Adrenal gland (tissue), 9 donors: ENCODE measurements at regions not wholly inside any gene's neighbourhood (a gene's known extent, or its start where the extent isn't known, plus 50 kb on each side); places are given as distances from the start of the nearest gene placed in this dataset.
A peak's percentile ranks its signal among the peaks of the same experiment; 100 is the strongest.

Experiments
- DNase-seq, 7 donors: peaks; one replicate each; pipeline ENCODE4 v3.0.0-alpha.2; 2019 to 2020
- H3K27ac ChIP-seq, 5 donors: fragments of 200-600 bp; sonication (generic) in 4 of 5; 1 replicate in 3 of 5; 2 replicates in 2 of 5; pipeline versions ENCODE4 v1.5.1 to v1.8.0; 2016 to 2020; ENCODE audit warnings: mild to moderate bottlenecking in 1 of 5
- H3K27me3 ChIP-seq: fragments of 200-600 bp; 2 replicates; pipeline ENCODE4 v1.8.0; 2021
- H3K36me3 ChIP-seq, 2 donors: fragments of 200-600 bp; replicated peaks in 1 of 2; 1 replicate in 1 of 2; 2 replicates in 1 of 2; pipeline versions ENCODE4 v1.5.1 to v1.8.0; 2018 to 2022
- H3K4me1 ChIP-seq, 2 donors: fragments of 200-600 bp; replicated peaks in 1 of 2; 1 replicate in 1 of 2; 2 replicates in 1 of 2; pipeline versions ENCODE4 v1.5.1 to v1.8.0; 2018 to 2021
- H3K4me3 ChIP-seq, 4 donors: fragments of 200-600 bp; sonication (generic) in 3 of 4; one replicate each; pipeline ENCODE4 v1.5.1; 2016 to 2018
- H3K9me3 ChIP-seq, 3 donors: fragments of 200-600 bp; sonication (generic) in 1 of 3; replicated peaks in 1 of 3; 1 replicate in 2 of 3; 2 replicates in 1 of 3; pipeline versions ENCODE4 v1.5.1 to v1.8.0; 2016 to 2021
- CTCF ChIP-seq, 6 experiments: fragments of 450-650 bp in 4 of 6; fragments of 200-600 bp in 2 of 6; sonication (generic) in 1 of 6; IDR thresholded peaks; 1 replicate in 5 of 6; 2 replicates in 1 of 6; pipeline versions ENCODE4 v1.5.1 to v1.8.0; 2016 to 2021; ENCODE audit warnings: antibody characterized with exemption in 6 of 6, mild to moderate bottlenecking in 2 of 6, moderate library complexity in 1 of 6
- POLR2A ChIP-seq, 2 donors: fragments of 450-650 bp; IDR thresholded peaks; one replicate each; pipeline ENCODE4 v1.6.1; 2017; ENCODE audit warnings: antibody characterized with exemption in 2 of 2, mild to moderate bottlenecking in 2 of 2, moderate library complexity in 1 of 2
- WGBS, 4 donors: extraction: QIAGEN DNeasy Blood & Tissue Kit in 2 of 4; methylation state at CpG; one replicate each; pipeline versions ENCODE4 v1.1.5 to v1.1.7; 2013 to 2017; 5-methylcytosine and 5-hydroxymethylcytosine counted together
- intact Hi-C, 2 donors: fragments of 100-400 bp; cut with DNase I; formaldehyde crosslinking; loops; one replicate each; pipeline versions ENCODE4 v1.14.1 to v1.15.0; 2022 to 2023
- donor health status: healthy with polysubstance abuse.
- donor health status: Bipolar disorder and iron deficiency.
- donor health status: DM: yes; HTN: yes; CAD: no.
- donor health status: DM: no; HTN: no; CAD: no.
- donor health status: DM: no; HTN: no; CAD: no.

- H3K4me3 ChIP-seq = no peak overlapping the region
- intact Hi-C loops = loop anchor here in 1 of 2 donors (10.0 kb wide), 1 partner anchor 360 kb away; no protein-coding TSS in a partner anchor
- no peaks in the 10 kb centered on the region for H3K9me3 ChIP-seq
- no peaks in the 10 kb centered on the region for H3K36me3 ChIP-seq
- DNase-seq = peak; percentile 32 to 80 (median 52)
- peak overlapping the region in 3 of 5 donors; percentile 19 to 66 (median 41) for H3K27ac ChIP-seq
- WGBS, 4 donors = 62 to 70% (median 65%) methylated on average over 16 of the region's 16 CpGs
- TF ChIP-seq CTCF (IDR thresholded peaks at IDR 0.05) = no peak
- H3K4me1 ChIP-seq = no peaks in the 10 kb centered on the region
- H3K27me3 ChIP-seq = no peaks in the 10 kb centered on the region
These were observed 204.6 kb upstream of the TNP1 start for GRCh38 chr2:217064234-217065011.

GRCh38 chr2:217063238-217063755 lies 203.4 kb upstream of the TNP1 start:
- no peak for DNase-seq
- intact Hi-C loops = loop anchor here in 1 of 2 donors (10.0 kb wide), 1 partner anchor 358 kb away; no protein-coding TSS in a partner anchor
- Histone ChIP-seq H3K9me3 (no peaks in the 10 kb centered on the region), H3K27ac (peak overlapping the region in 3 of 5 donors; percentile 11 to 63 (median 41)), H3K4me1 (no peaks in the 10 kb centered on the region), H3K27me3 (no peaks in the 10 kb centered on the region), H3K36me3 (no peaks in the 10 kb centered on the region), H3K4me3 (no peak overlapping the region)
- TF ChIP-seq CTCF (IDR thresholded peaks at IDR 0.05) (no peak), POLR2A (IDR thresholded peaks at IDR 0.05) (no peak)
- WGBS, 4 donors = 82 to 92% (median 86%) methylated on average over 5 of the region's 5 CpGs

DNA sequence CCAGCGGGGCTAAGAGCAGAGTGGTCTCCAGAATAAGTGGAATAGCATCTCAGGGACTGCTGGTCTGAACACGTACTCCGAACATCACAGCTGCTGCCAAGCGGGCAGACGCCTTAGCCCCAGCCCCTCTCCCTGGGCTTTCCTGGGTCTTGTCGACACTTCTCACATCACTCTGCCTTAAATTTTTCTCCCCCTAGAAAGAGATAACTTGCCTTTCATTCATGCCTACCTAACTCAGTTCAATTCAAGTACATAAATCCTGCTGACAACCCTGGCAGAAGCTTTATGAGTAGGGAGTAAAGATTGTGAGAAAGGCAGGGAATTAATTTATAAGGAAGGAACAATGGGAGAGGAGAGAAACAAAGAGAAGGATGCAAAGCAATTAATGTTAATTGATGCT lies 202.9 kb upstream of the TNP1 start:
- intact Hi-C loops = loop anchor here in 1 of 2 donors (10.0 kb wide), 1 partner anchor 358 kb away; no protein-coding TSS in a partner anchor
- Histone ChIP-seq H3K27me3 (no peaks in the 10 kb centered on the region), H3K9me3 (no peaks in the 10 kb centered on the region), H3K4me3 (no peak overlapping the region), H3K36me3 (no peaks in the 10 kb centered on the region), H3K27ac (no peak overlapping the region), H3K4me1 (no peaks in the 10 kb centered on the region)
- no peak for DNase-seq
- 83 to 94% (median 86%) methylated on average over 5 to 6 of the region's 6 CpGs for WGBS, 4 donors
- TF ChIP-seq POLR2A (IDR thresholded peaks at IDR 0.05) = no peak
- no peak for TF ChIP-seq CTCF (IDR thresholded peaks at IDR 0.05)

DNA sequence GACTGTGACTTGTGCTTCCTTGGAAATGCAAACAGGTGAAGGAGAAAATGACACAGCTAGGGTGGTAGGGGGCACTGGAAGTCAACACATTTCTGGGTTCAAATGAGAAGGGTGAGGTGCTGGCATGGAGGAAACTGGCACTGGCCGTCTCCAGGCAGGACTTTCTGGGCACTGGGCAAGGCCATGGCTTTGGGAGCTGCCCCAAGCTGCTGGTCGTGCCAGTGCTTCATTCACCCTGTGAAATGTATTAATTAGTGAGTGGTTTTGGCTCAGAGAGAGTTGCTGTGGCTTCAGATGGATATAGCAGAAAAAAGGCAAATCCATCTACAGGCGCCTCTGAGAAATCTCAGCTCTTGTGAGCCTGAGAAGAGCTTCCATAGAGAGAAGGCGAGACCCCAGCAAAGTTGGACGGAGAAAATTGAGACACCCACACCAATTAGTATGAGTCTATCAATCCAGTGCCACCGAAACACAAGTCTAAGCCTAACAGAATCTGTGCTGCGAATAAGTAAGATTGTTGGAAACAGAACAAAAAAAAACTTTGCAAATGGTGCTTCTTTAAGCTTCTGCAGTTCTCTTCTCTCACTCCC lies 202.1 kb upstream of the TNP1 start:
- WGBS, 4 donors = 82 to 90% (median 89%) methylated on average over 6 to 7 of the region's 7 CpGs
- Histone ChIP-seq H3K9me3 (no peaks in the 10 kb centered on the region), H3K4me1 (no peaks in the 10 kb centered on the region), H3K36me3 (no peaks in the 10 kb centered on the region), H3K27me3 (no peaks in the 10 kb centered on the region), H3K27ac (no peak overlapping the region), H3K4me3 (no peak overlapping the region)
- TF ChIP-seq CTCF (IDR thresholded peaks at IDR 0.05) = no peak
- TF ChIP-seq POLR2A (IDR thresholded peaks at IDR 0.05) = no peak
- intact Hi-C loops = loop anchor here in 1 of 2 donors (10.0 kb wide), 1 partner anchor 357 kb away; no protein-coding TSS in a partner anchor
- no peak for DNase-seq
